ENCODE measurements at regions not wholly inside any gene's neighbourhood (a gene's known extent, or its start where the extent isn't known, plus 50 kb on each side); places are given as distances from the start of the nearest gene placed in this dataset.

DNA sequence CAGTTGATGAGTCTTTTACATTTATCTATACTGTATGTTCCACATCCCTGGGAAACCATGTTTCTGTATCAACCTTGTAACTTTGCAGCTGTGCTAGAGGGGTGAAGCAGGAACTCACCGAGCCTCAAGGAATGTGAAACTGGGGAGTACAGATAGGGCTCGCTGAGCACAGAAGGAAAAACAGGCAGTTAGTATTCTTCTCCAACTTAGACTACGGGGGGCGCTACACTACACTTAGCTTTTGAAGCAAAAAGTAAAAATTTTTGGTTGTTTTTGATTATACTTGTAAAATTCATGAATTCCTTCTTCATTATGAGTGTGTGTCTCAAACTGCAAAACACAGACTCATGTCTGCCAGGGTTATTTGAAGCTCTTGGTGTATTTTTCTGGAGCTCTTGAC lies 132.7 kb upstream of the RGMA start:
- Histone ChIP-seq H3K4me3 (ENCODE audit: control insufficient read depth in 1 of 2, extremely low read depth in 1 of 2, low read length in 1 of 2) (no peak overlapping the region), H3K9me3 (no peaks in the 10 kb centered on the region), H3K27me3 (replicated peaks in 1 of 2; ENCODE audit: control insufficient read depth in 2 of 2, extremely low read depth in 1 of 2, insufficient read depth in 2 of 2, low read length in 1 of 2) (peaks cover 0 to 4% of the 10 kb centered on the region in 2 experiments), H3K4me1 (ENCODE audit: control insufficient read depth in 1 of 2, extremely low read depth in 1 of 2, insufficient read depth in 2 of 2, low read length in 2 of 2) (no peaks in the 10 kb centered on the region), H3K36me3 (ENCODE audit: control insufficient read depth in 2 of 2, extremely low read depth in 1 of 2, insufficient read depth in 1 of 2, low read length in 1 of 2) (no peaks in the 10 kb centered on the region), H3K27ac (ENCODE audit: low read length) (no peak overlapping the region)
- Mint-ChIP-seq H3K4me3 (no peak overlapping the region), H3K9me3 (peaks cover 0 to 4% (median 0%) of the 10 kb centered on the region in 3 donors), H3K4me1 (peaks cover 0 to 2% (median 0%) of the 10 kb centered on the region in 3 donors), H3K27ac (no peak overlapping the region), H3K27me3 (peaks cover 7 to 16% of the 10 kb centered on the region in 2 donors), H3K36me3 (no peaks in the 10 kb centered on the region)
- ATAC-seq (replicated peaks in 1 of 4) (no peak), DNase-seq (no peak)
- 60% methylated on average over 1 of the region's 4 CpGs for WGBS (ENCODE audit: insufficient coverage)
- POLR2A ChIA-PET = no interaction called here
- CTCF ChIA-PET = interaction anchor here in 1 of 2 donors (0.7 kb wide), 1 partner anchor 569 kb away, joined by 3 read pairs; no protein-coding TSS in a partner anchor

DNA sequence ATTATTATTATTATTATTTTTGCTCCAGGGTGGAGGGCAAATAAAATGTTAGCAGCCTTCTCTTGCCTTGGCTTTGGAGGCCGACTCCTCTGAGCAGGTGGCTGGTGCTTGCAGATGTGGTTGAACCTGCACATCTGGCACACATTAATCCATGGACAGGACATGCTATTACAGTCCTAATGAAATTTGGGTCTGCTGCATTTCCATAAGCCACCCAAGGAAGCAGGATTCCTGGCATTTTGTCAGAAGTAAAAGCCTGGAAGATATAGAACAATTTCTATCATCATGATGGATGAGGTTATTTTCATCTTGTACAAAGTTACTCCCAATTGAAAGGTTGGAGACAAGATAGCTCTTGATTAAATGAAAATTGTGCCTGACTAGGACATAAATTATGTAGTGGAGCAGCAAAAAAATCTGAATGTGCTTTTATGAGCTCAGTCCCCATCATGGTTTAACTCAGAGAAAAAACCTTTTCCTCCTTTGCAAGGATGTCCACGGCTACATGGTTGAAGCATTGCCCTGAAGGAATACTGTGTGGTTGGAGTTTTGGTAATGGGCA lies 130.9 kb upstream of the RGMA start:
- Histone ChIP-seq H3K36me3 (ENCODE audit: control insufficient read depth in 2 of 2, extremely low read depth in 1 of 2, insufficient read depth in 1 of 2, low read length in 1 of 2) (no peaks in the 10 kb centered on the region), H3K27me3 (replicated peaks in 1 of 2; ENCODE audit: control insufficient read depth in 2 of 2, extremely low read depth in 1 of 2, insufficient read depth in 2 of 2, low read length in 1 of 2) (peaks cover 0 to 2% of the 10 kb centered on the region in 2 experiments), H3K27ac (ENCODE audit: low read length) (no peak overlapping the region), H3K9me3 (no peaks in the 10 kb centered on the region), H3K4me3 (ENCODE audit: control insufficient read depth in 1 of 2, extremely low read depth in 1 of 2, low read length in 1 of 2) (no peak overlapping the region), H3K4me1 (ENCODE audit: control insufficient read depth in 1 of 2, extremely low read depth in 1 of 2, insufficient read depth in 2 of 2, low read length in 2 of 2) (no peaks in the 10 kb centered on the region)
- peaks cover 5 to 7% of the 10 kb centered on the region in 2 donors for H3K27me3 Mint-ChIP-seq
- DNase-seq (no peak), ATAC-seq (replicated peaks in 1 of 4) (no peak)
- H3K36me3 Mint-ChIP-seq = no peaks in the 10 kb centered on the region
- no peak overlapping the region for H3K27ac Mint-ChIP-seq
- ChIA-PET CTCF (no interaction called here), POLR2A (no interaction called here)
- peaks cover 0 to 4% (median 0%) of the 10 kb centered on the region in 3 donors for H3K9me3 Mint-ChIP-seq
- 57% methylated on average over 1 of the region's 2 CpGs for WGBS (ENCODE audit: insufficient coverage)
- peaks cover 0 to 2% (median 0%) of the 10 kb centered on the region in 3 donors for H3K4me1 Mint-ChIP-seq
- no peak overlapping the region for H3K4me3 Mint-ChIP-seq

- ATAC-seq (replicated peaks in 1 of 4) (no peak), DNase-seq (no peak)
- peaks cover 2 to 7% of the 10 kb centered on the region in 2 donors for H3K27me3 Mint-ChIP-seq
- no peaks in the 10 kb centered on the region for H3K36me3 Mint-ChIP-seq
- Histone ChIP-seq H3K4me1 (ENCODE audit: control insufficient read depth in 1 of 2, extremely low read depth in 1 of 2, insufficient read depth in 2 of 2, low read length in 2 of 2) (no peaks in the 10 kb centered on the region), H3K36me3 (ENCODE audit: control insufficient read depth in 2 of 2, extremely low read depth in 1 of 2, insufficient read depth in 1 of 2, low read length in 1 of 2) (no peaks in the 10 kb centered on the region), H3K27ac (ENCODE audit: low read length) (no peak overlapping the region), H3K4me3 (ENCODE audit: control insufficient read depth in 1 of 2, extremely low read depth in 1 of 2, low read length in 1 of 2) (no peak overlapping the region), H3K27me3 (replicated peaks in 1 of 2; ENCODE audit: control insufficient read depth in 2 of 2, extremely low read depth in 1 of 2, insufficient read depth in 2 of 2, low read length in 1 of 2) (peaks cover 0 to 2% of the 10 kb centered on the region in 2 experiments), H3K9me3 (no peaks in the 10 kb centered on the region)
- POLR2A ChIA-PET = no interaction called here
- no peak overlapping the region for H3K27ac Mint-ChIP-seq
- CTCF ChIA-PET = no interaction called here
- peaks cover 0 to 4% (median 0%) of the 10 kb centered on the region in 3 donors for H3K9me3 Mint-ChIP-seq
- H3K4me1 Mint-ChIP-seq = peaks cover 0 to 2% (median 0%) of the 10 kb centered on the region in 3 donors
- no peak overlapping the region for H3K4me3 Mint-ChIP-seq
- no CpG with 5 or more reads among the region's 1 CpG for WGBS (ENCODE audit: insufficient coverage)
Observed at GRCh38 chr15:93217343-93217742, 128.3 kb upstream of the RGMA start.

DNA sequence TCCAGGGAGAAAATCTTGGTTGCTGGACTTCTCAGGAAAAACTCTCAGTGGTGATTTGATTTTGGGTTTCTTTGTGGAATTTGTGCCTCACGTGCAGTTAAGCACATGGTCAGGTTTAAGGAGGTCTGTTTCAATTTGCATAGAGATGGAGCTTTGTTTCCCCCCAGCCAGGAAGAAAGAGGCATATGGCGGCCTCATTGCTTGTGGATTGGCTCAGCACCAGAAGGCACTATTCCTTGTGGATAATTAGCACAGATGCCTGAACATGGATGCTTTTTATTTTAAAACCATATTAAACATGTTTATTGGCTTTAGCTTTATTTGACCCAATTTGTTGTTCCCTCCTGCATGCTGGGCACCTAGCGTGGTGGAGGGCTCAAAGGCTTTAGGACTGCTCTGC lies 125.1 kb upstream of the RGMA start:
- H3K27me3 ChIP-seq (replicated peaks in 1 of 2; ENCODE audit: control insufficient read depth in 2 of 2, extremely low read depth in 1 of 2, insufficient read depth in 2 of 2, low read length in 1 of 2) = peaks cover 0 to 2% of the 10 kb centered on the region in 2 experiments
- DNase-seq (no peak), ATAC-seq (replicated peaks in 1 of 4) (no peak)
- no peaks in the 10 kb centered on the region for H3K36me3 ChIP-seq (ENCODE audit: control insufficient read depth in 2 of 2, extremely low read depth in 1 of 2, insufficient read depth in 1 of 2, low read length in 1 of 2)
- ChIA-PET POLR2A (no interaction called here), CTCF (no interaction called here)
- Mint-ChIP-seq H3K9me3 (peaks cover 0 to 4% (median 0%) of the 10 kb centered on the region in 3 donors), H3K4me1 (no peaks in the 10 kb centered on the region), H3K27me3 (peaks cover 0 to 4% of the 10 kb centered on the region in 2 donors), H3K4me3 (no peak overlapping the region), H3K27ac (no peak overlapping the region), H3K36me3 (no peaks in the 10 kb centered on the region)
- WGBS (ENCODE audit: insufficient coverage) = 100% methylated on average over 1 of the region's 3 CpGs
- H3K9me3 ChIP-seq = no peaks in the 10 kb centered on the region
- H3K4me1 ChIP-seq (ENCODE audit: control insufficient read depth in 1 of 2, extremely low read depth in 1 of 2, insufficient read depth in 2 of 2, low read length in 2 of 2) = no peaks in the 10 kb centered on the region
- H3K4me3 ChIP-seq (ENCODE audit: control insufficient read depth in 1 of 2, extremely low read depth in 1 of 2, low read length in 1 of 2) = no peak overlapping the region
- no peak overlapping the region for H3K27ac ChIP-seq (ENCODE audit: low read length)

DNA sequence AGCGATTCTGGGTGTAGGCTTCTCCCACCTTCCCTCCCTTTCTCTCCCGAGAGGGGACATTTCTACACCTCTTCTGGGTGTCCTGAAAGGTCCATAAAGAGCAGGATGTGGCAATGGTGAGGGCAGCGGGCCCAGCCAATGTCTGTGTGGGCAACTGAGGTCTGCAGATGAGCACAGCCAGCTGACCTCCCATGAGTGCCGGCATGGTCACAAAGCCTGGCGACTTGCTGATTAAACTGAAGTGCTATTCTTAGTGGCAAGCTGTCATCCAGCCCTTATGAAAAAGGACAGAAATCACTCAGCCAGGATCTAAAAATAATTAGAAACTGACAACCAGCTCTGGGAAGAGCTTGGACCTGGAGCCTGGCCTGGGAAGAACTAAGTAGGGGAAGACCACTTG lies 124.3 kb upstream of the RGMA start:
- 89% methylated on average over 3 of the region's 5 CpGs for whole genome bisulfite sequencing (ENCODE audit: insufficient coverage)

DNA sequence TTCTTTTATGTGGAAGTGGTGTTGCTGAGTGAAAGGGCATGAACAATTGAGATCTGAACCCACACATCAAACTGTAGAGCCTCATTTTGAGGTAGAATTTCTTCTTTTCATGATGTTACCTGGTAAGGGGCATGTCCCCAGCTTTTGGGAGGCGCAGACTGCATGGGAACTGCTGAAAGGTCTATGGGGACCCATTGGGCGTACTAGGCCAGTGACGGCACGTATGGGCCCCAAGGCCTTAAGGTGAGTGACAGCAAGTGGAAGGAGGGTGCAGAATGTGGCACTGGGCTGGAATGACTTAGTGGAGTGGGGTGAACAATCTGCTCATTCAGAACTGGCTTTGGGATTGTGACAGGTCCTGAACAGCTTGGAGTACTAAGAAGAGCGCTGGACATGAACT lies 123.6 kb upstream of the RGMA start:
- 94% methylated on average over 4 of the region's 5 CpGs for WGBS (ENCODE audit: insufficient coverage)
- ChIA-PET POLR2A (no interaction called here), CTCF (no interaction called here)

More for the DNA sequence above, 124.3 kb upstream of the RGMA start:
- Histone ChIP-seq H3K27ac (ENCODE audit: low read length) (no peak overlapping the region), H3K27me3 (replicated peaks in 1 of 2; ENCODE audit: control insufficient read depth in 2 of 2, extremely low read depth in 1 of 2, insufficient read depth in 2 of 2, low read length in 1 of 2) (peaks cover 0 to 2% of the 10 kb centered on the region in 2 experiments), H3K4me1 (ENCODE audit: control insufficient read depth in 1 of 2, extremely low read depth in 1 of 2, insufficient read depth in 2 of 2, low read length in 2 of 2) (no peaks in the 10 kb centered on the region), H3K4me3 (ENCODE audit: control insufficient read depth in 1 of 2, extremely low read depth in 1 of 2, low read length in 1 of 2) (no peak overlapping the region), H3K36me3 (ENCODE audit: control insufficient read depth in 2 of 2, extremely low read depth in 1 of 2, insufficient read depth in 1 of 2, low read length in 1 of 2) (no peaks in the 10 kb centered on the region), H3K9me3 (no peaks in the 10 kb centered on the region)
- ATAC-seq (replicated peaks in 1 of 4) (no peak), DNase-seq (no peak)
- ChIA-PET POLR2A (interaction anchor here in 1 of 2 donors (0.5 kb wide), 1 partner anchor 215 kb away, joined by 6 read pairs; no protein-coding TSS in a partner anchor), CTCF (no interaction called here)
- no peaks in the 10 kb centered on the region for H3K9me3 Mint-ChIP-seq
- no peaks in the 10 kb centered on the region for H3K4me1 Mint-ChIP-seq
- no peaks in the 10 kb centered on the region for H3K36me3 Mint-ChIP-seq
- peaks cover 0 to 4% of the 10 kb centered on the region in 2 donors for H3K27me3 Mint-ChIP-seq
- H3K27ac Mint-ChIP-seq = no peak overlapping the region
- H3K4me3 Mint-ChIP-seq = no peak overlapping the region

DNA sequence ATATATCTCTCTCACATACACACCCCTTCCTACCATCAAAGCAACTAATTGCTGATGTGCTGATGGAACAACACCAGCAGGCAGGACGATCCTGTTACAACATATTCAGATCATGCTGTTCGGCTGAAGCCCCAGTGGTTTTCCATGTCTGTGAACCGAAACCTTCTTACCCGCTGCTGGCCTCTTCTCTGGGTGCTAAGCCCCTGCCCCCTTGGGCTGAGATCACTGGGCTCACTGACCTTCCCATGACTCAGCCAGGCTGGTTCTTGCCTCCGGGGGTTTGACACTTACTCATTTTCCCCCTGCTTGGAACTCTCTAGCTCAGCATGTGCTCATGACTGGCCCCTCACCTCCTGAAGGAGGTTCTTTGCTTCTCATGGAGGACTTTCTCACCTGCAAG lies 122.0 kb upstream of the RGMA start:
- no peaks in the 10 kb centered on the region for H3K36me3 ChIP-seq (ENCODE audit: control insufficient read depth in 2 of 2, extremely low read depth in 1 of 2, insufficient read depth in 1 of 2, low read length in 1 of 2)
- Mint-ChIP-seq H3K4me1 (no peaks in the 10 kb centered on the region), H3K4me3 (no peak overlapping the region), H3K27ac (no peak overlapping the region), H3K27me3 (peaks cover 0 to 7% of the 10 kb centered on the region in 2 donors), H3K36me3 (no peaks in the 10 kb centered on the region), H3K9me3 (no peaks in the 10 kb centered on the region)
- H3K4me1 ChIP-seq (ENCODE audit: control insufficient read depth in 1 of 2, extremely low read depth in 1 of 2, insufficient read depth in 2 of 2, low read length in 2 of 2) = no peaks in the 10 kb centered on the region
- H3K4me3 ChIP-seq (ENCODE audit: control insufficient read depth in 1 of 2, extremely low read depth in 1 of 2, low read length in 1 of 2) = no peak overlapping the region
- ChIA-PET CTCF (no interaction called here), POLR2A (no interaction called here)
- no peak overlapping the region for H3K27ac ChIP-seq (ENCODE audit: low read length)
- peaks cover 0 to 4% of the 10 kb centered on the region in 2 experiments for H3K27me3 ChIP-seq (replicated peaks in 1 of 2; ENCODE audit: control insufficient read depth in 2 of 2, extremely low read depth in 1 of 2, insufficient read depth in 2 of 2, low read length in 1 of 2)
- ATAC-seq (replicated peaks in 1 of 4) = no peak
- DNase-seq = no peak
- H3K9me3 ChIP-seq = no peaks in the 10 kb centered on the region
- WGBS (ENCODE audit: insufficient coverage) = 87% methylated on average over 4 of the region's 5 CpGs

More for the DNA sequence above, 123.6 kb upstream of the RGMA start:
- no peaks in the 10 kb centered on the region for H3K36me3 ChIP-seq (ENCODE audit: control insufficient read depth in 2 of 2, extremely low read depth in 1 of 2, insufficient read depth in 1 of 2, low read length in 1 of 2)
- Mint-ChIP-seq H3K36me3 (no peaks in the 10 kb centered on the region), H3K27ac (no peak overlapping the region), H3K9me3 (no peaks in the 10 kb centered on the region), H3K27me3 (peaks cover 0 to 4% of the 10 kb centered on the region in 2 donors), H3K4me1 (no peaks in the 10 kb centered on the region), H3K4me3 (no peak overlapping the region)
- no peak for ATAC-seq (replicated peaks in 1 of 4)
- H3K27me3 ChIP-seq (replicated peaks in 1 of 2; ENCODE audit: control insufficient read depth in 2 of 2, extremely low read depth in 1 of 2, insufficient read depth in 2 of 2, low read length in 1 of 2) = no peaks in the 10 kb centered on the region
- H3K9me3 ChIP-seq = no peaks in the 10 kb centered on the region
- DNase-seq = no peak
- H3K27ac ChIP-seq (ENCODE audit: low read length) = no peak overlapping the region
- H3K4me3 ChIP-seq (ENCODE audit: control insufficient read depth in 1 of 2, extremely low read depth in 1 of 2, low read length in 1 of 2) = no peak overlapping the region
- H3K4me1 ChIP-seq (ENCODE audit: control insufficient read depth in 1 of 2, extremely low read depth in 1 of 2, insufficient read depth in 2 of 2, low read length in 2 of 2) = no peaks in the 10 kb centered on the region

Data from T-cell (primary cell).